ENCODE measurements at regions not wholly inside any gene's neighbourhood (a gene's known extent, or its start where the extent isn't known, plus 50 kb on each side); places are given as distances from the start of the nearest gene placed in this dataset.
A peak's percentile ranks its signal among the peaks of the same experiment; 100 is the strongest.

GRCh38 chr5:167001246-167001645, 1290.2 kb upstream of the WWC1 start:
- Histone ChIP-seq H3K27ac (ENCODE audit: low read depth in 2 of 2, low read length in 2 of 2) (no peak overlapping the region), H3K4me1 (ENCODE audit: control insufficient read depth in 2 of 2, insufficient read depth in 2 of 2, low read length in 2 of 2) (no peaks in the 10 kb centered on the region), H3K9me3 (ENCODE audit: control insufficient read depth in 2 of 2, low read length in 2 of 2) (no peaks in the 10 kb centered on the region), H3K36me3 (ENCODE audit: control insufficient read depth in 2 of 2, insufficient read depth in 2 of 2, low read length in 2 of 2) (no peaks in the 10 kb centered on the region), H3K27me3 (ENCODE audit: control insufficient read depth in 2 of 2, insufficient read depth in 2 of 2, low read length in 2 of 2) (no peaks in the 10 kb centered on the region), H3K4me3 (ENCODE audit: low read length in 2 of 2) (no peak overlapping the region), H3K9ac (ENCODE audit: low read depth in 1 of 2, low read length in 2 of 2) (no peak overlapping the region)

- H3K27me3 ChIP-seq (ENCODE audit: control insufficient read depth in 2 of 2, insufficient read depth in 2 of 2, low read length in 2 of 2), result no peaks in the 10 kb centered on the region
- H3K9me3 ChIP-seq (ENCODE audit: control insufficient read depth in 2 of 2, low read length in 2 of 2), result no peaks in the 10 kb centered on the region
- H3K4me3 ChIP-seq (ENCODE audit: low read length in 2 of 2), result no peak overlapping the region
- no peaks in the 10 kb centered on the region for H3K36me3 ChIP-seq (ENCODE audit: control insufficient read depth in 2 of 2, insufficient read depth in 2 of 2, low read length in 2 of 2)
- H3K9ac ChIP-seq (ENCODE audit: low read depth in 1 of 2, low read length in 2 of 2), result no peak overlapping the region
- no peak overlapping the region for H3K27ac ChIP-seq (ENCODE audit: low read depth in 2 of 2, low read length in 2 of 2)
- peaks cover 0 to 4% of the 10 kb centered on the region in 2 donors for H3K4me1 ChIP-seq (ENCODE audit: control insufficient read depth in 2 of 2, insufficient read depth in 2 of 2, low read length in 2 of 2)
Measured at GRCh38 chr5:167008705-167009104, 1282.7 kb upstream of the WWC1 start.

- Histone ChIP-seq H3K27me3 (ENCODE audit: control insufficient read depth in 2 of 2, insufficient read depth in 2 of 2, low read length in 2 of 2) (no peaks in the 10 kb centered on the region), H3K36me3 (ENCODE audit: control insufficient read depth in 2 of 2, insufficient read depth in 2 of 2, low read length in 2 of 2) (no peaks in the 10 kb centered on the region), H3K4me1 (ENCODE audit: control insufficient read depth in 2 of 2, insufficient read depth in 2 of 2, low read length in 2 of 2) (peaks cover 0 to 4% of the 10 kb centered on the region in 2 donors), H3K9ac (ENCODE audit: low read depth in 1 of 2, low read length in 2 of 2) (no peak overlapping the region), H3K27ac (ENCODE audit: low read depth in 2 of 2, low read length in 2 of 2) (no peak overlapping the region), H3K4me3 (ENCODE audit: low read length in 2 of 2) (no peak overlapping the region), H3K9me3 (ENCODE audit: control insufficient read depth in 2 of 2, low read length in 2 of 2) (no peaks in the 10 kb centered on the region)
Measured at GRCh38 chr5:167011196-167011595, 1280.2 kb upstream of the WWC1 start.

- Histone ChIP-seq H3K27me3 (ENCODE audit: control insufficient read depth in 2 of 2, insufficient read depth in 2 of 2, low read length in 2 of 2) (no peaks in the 10 kb centered on the region), H3K36me3 (ENCODE audit: control insufficient read depth in 2 of 2, insufficient read depth in 2 of 2, low read length in 2 of 2) (no peaks in the 10 kb centered on the region), H3K9me3 (ENCODE audit: control insufficient read depth in 2 of 2, low read length in 2 of 2) (no peaks in the 10 kb centered on the region), H3K4me3 (ENCODE audit: low read length in 2 of 2) (peak overlapping the region in 1 of 2 donors; percentile 12), H3K4me1 (ENCODE audit: control insufficient read depth in 2 of 2, insufficient read depth in 2 of 2, low read length in 2 of 2) (peaks cover 0 to 6% of the 10 kb centered on the region in 2 donors), H3K27ac (ENCODE audit: low read depth in 2 of 2, low read length in 2 of 2) (no peak overlapping the region), H3K9ac (ENCODE audit: low read depth in 1 of 2, low read length in 2 of 2) (no peak overlapping the region)
Measured at GRCh38 chr5:167012123-167013034, 1279.1 kb upstream of the WWC1 start.

- Histone ChIP-seq H3K4me3 (ENCODE audit: low read length in 2 of 2) (no peak overlapping the region), H3K27me3 (ENCODE audit: control insufficient read depth in 2 of 2, insufficient read depth in 2 of 2, low read length in 2 of 2) (no peaks in the 10 kb centered on the region), H3K36me3 (ENCODE audit: control insufficient read depth in 2 of 2, insufficient read depth in 2 of 2, low read length in 2 of 2) (no peaks in the 10 kb centered on the region), H3K4me1 (ENCODE audit: control insufficient read depth in 2 of 2, insufficient read depth in 2 of 2, low read length in 2 of 2) (peaks cover 0 to 8% of the 10 kb centered on the region in 2 donors), H3K9ac (ENCODE audit: low read depth in 1 of 2, low read length in 2 of 2) (no peak overlapping the region), H3K27ac (ENCODE audit: low read depth in 2 of 2, low read length in 2 of 2) (no peak overlapping the region), H3K9me3 (ENCODE audit: control insufficient read depth in 2 of 2, low read length in 2 of 2) (no peaks in the 10 kb centered on the region)
Measured at GRCh38 chr5:167014401-167015056, 1276.9 kb upstream of the WWC1 start.

GRCh38 chr5:167020418-167020817, 1271.0 kb upstream of the WWC1 start:
- Histone ChIP-seq H3K9ac (ENCODE audit: low read depth in 1 of 2, low read length in 2 of 2) (no peak overlapping the region), H3K4me3 (ENCODE audit: low read length in 2 of 2) (no peak overlapping the region), H3K4me1 (ENCODE audit: control insufficient read depth in 2 of 2, insufficient read depth in 2 of 2, low read length in 2 of 2) (peaks cover 0 to 10% of the 10 kb centered on the region in 2 donors), H3K9me3 (ENCODE audit: control insufficient read depth in 2 of 2, low read length in 2 of 2) (no peaks in the 10 kb centered on the region), H3K27ac (ENCODE audit: low read depth in 2 of 2, low read length in 2 of 2) (no peak overlapping the region), H3K27me3 (ENCODE audit: control insufficient read depth in 2 of 2, insufficient read depth in 2 of 2, low read length in 2 of 2) (no peaks in the 10 kb centered on the region), H3K36me3 (ENCODE audit: control insufficient read depth in 2 of 2, insufficient read depth in 2 of 2, low read length in 2 of 2) (no peaks in the 10 kb centered on the region)

GRCh38 chr5:167029488-167029887, 1262.0 kb upstream of the WWC1 start:
- Histone ChIP-seq H3K27ac (ENCODE audit: low read depth in 2 of 2, low read length in 2 of 2) (no peak overlapping the region), H3K9me3 (ENCODE audit: control insufficient read depth in 2 of 2, low read length in 2 of 2) (no peaks in the 10 kb centered on the region), H3K4me3 (ENCODE audit: low read length in 2 of 2) (no peak overlapping the region), H3K36me3 (ENCODE audit: control insufficient read depth in 2 of 2, insufficient read depth in 2 of 2, low read length in 2 of 2) (no peaks in the 10 kb centered on the region), H3K4me1 (ENCODE audit: control insufficient read depth in 2 of 2, insufficient read depth in 2 of 2, low read length in 2 of 2) (no peaks in the 10 kb centered on the region), H3K27me3 (ENCODE audit: control insufficient read depth in 2 of 2, insufficient read depth in 2 of 2, low read length in 2 of 2) (no peaks in the 10 kb centered on the region), H3K9ac (ENCODE audit: low read depth in 1 of 2, low read length in 2 of 2) (no peak overlapping the region)

GRCh38 chr5:167030500-167031120, 1260.8 kb upstream of the WWC1 start:
- Histone ChIP-seq H3K4me3 (ENCODE audit: low read length in 2 of 2) (no peak overlapping the region), H3K9me3 (ENCODE audit: control insufficient read depth in 2 of 2, low read length in 2 of 2) (no peaks in the 10 kb centered on the region), H3K4me1 (ENCODE audit: control insufficient read depth in 2 of 2, insufficient read depth in 2 of 2, low read length in 2 of 2) (no peaks in the 10 kb centered on the region), H3K9ac (ENCODE audit: low read depth in 1 of 2, low read length in 2 of 2) (no peak overlapping the region), H3K27ac (ENCODE audit: low read depth in 2 of 2, low read length in 2 of 2) (no peak overlapping the region), H3K36me3 (ENCODE audit: control insufficient read depth in 2 of 2, insufficient read depth in 2 of 2, low read length in 2 of 2) (no peaks in the 10 kb centered on the region), H3K27me3 (ENCODE audit: control insufficient read depth in 2 of 2, insufficient read depth in 2 of 2, low read length in 2 of 2) (no peaks in the 10 kb centered on the region)

- Histone ChIP-seq H3K9me3 (ENCODE audit: control insufficient read depth in 2 of 2, low read length in 2 of 2) (no peaks in the 10 kb centered on the region), H3K27me3 (ENCODE audit: control insufficient read depth in 2 of 2, insufficient read depth in 2 of 2, low read length in 2 of 2) (no peaks in the 10 kb centered on the region), H3K4me3 (ENCODE audit: low read length in 2 of 2) (no peak overlapping the region), H3K4me1 (ENCODE audit: control insufficient read depth in 2 of 2, insufficient read depth in 2 of 2, low read length in 2 of 2) (no peaks in the 10 kb centered on the region), H3K9ac (ENCODE audit: low read depth in 1 of 2, low read length in 2 of 2) (no peak overlapping the region), H3K27ac (ENCODE audit: low read depth in 2 of 2, low read length in 2 of 2) (no peak overlapping the region), H3K36me3 (ENCODE audit: control insufficient read depth in 2 of 2, insufficient read depth in 2 of 2, low read length in 2 of 2) (no peaks in the 10 kb centered on the region)
Measured at GRCh38 chr5:167036585-167036984, 1254.9 kb upstream of the WWC1 start.

- no peaks in the 10 kb centered on the region for H3K9me3 ChIP-seq (ENCODE audit: control insufficient read depth in 2 of 2, low read length in 2 of 2)
- H3K4me1 ChIP-seq (ENCODE audit: control insufficient read depth in 2 of 2, insufficient read depth in 2 of 2, low read length in 2 of 2), result no peaks in the 10 kb centered on the region
- no peak overlapping the region for H3K27ac ChIP-seq (ENCODE audit: low read depth in 2 of 2, low read length in 2 of 2)
- no peaks in the 10 kb centered on the region for H3K27me3 ChIP-seq (ENCODE audit: control insufficient read depth in 2 of 2, insufficient read depth in 2 of 2, low read length in 2 of 2)
- no peak overlapping the region for H3K9ac ChIP-seq (ENCODE audit: low read depth in 1 of 2, low read length in 2 of 2)
- no peak overlapping the region for H3K4me3 ChIP-seq (ENCODE audit: low read length in 2 of 2)
- no peaks in the 10 kb centered on the region for H3K36me3 ChIP-seq (ENCODE audit: control insufficient read depth in 2 of 2, insufficient read depth in 2 of 2, low read length in 2 of 2)
Measured at GRCh38 chr5:167049043-167049663, 1242.3 kb upstream of the WWC1 start.

Measured in mucosa of rectum (tissue), 2 donors.